Stomach (tissue), 8 donors: ENCODE measurements at regions not wholly inside any gene's neighbourhood (a gene's known extent, or its start where the extent isn't known, plus 50 kb on each side); places are given as distances from the start of the nearest gene placed in this dataset.

Experiments used
- DNase-seq, 2 donors: peaks; one replicate each; pipeline versions ENCODE4 v3.0.0 to v3.0.0-alpha.2; 2013 to 2019
- H3K27ac ChIP-seq, 5 donors: fragments of 200-600 bp in 4 of 5; sonication (generic) in 4 of 5; one replicate each; pipeline ENCODE4 v1.5.1; 2013 to 2019; ENCODE audit warnings: mild to moderate bottlenecking in 1 of 5, moderate library complexity in 1 of 5
- H3K27me3 ChIP-seq, 3 donors: fragments of 200-600 bp; sonication (generic); one replicate each; pipeline ENCODE4 v1.5.1; 2017 to 2019; ENCODE audit warnings: mixed run types in 1 of 3
- H3K36me3 ChIP-seq, 4 donors: fragments of 200-600 bp; sonication (generic); 1 replicate in 3 of 4; 2 replicates in 1 of 4; pipeline ENCODE4 v1.5.1; 2016 to 2019
- H3K4me1 ChIP-seq, 4 donors: fragments of 200-600 bp; sonication (generic); one replicate each; pipeline ENCODE4 v1.5.1; 2016 to 2019
- H3K4me3 ChIP-seq, 4 donors: fragments of 200-600 bp; sonication (generic) in 3 of 4; one replicate each; pipeline ENCODE4 v1.5.1; 2016 to 2019; ENCODE audit warnings: mild to moderate bottlenecking in 1 of 4
- H3K9me3 ChIP-seq, 4 donors: fragments of 200-600 bp; sonication (generic); one replicate each; pipeline ENCODE4 v1.5.1; 2016 to 2019
- CTCF ChIP-seq, 7 experiments: fragments of 450-650 bp in 4 of 7; fragments of 200-600 bp in 3 of 7; sonication (generic) in 3 of 7; IDR thresholded peaks; one replicate each; pipeline ENCODE4 v1.5.1; 2016 to 2019; ENCODE audit warnings: antibody characterized with exemption in 7 of 7, control low read depth in 2 of 7, mild to moderate bottlenecking in 1 of 7
- EP300 ChIP-seq: sonication (generic); formaldehyde crosslinking; IDR thresholded peaks from one replicate; pipeline ENCODE4 v1.6.1; 2017; ENCODE audit warnings: antibody characterized with exemption
- POLR2A ChIP-seq, 4 donors: fragments of 450-650 bp; IDR thresholded peaks; one replicate each; pipeline ENCODE4 v1.6.1; 2016; ENCODE audit warnings: antibody characterized with exemption in 4 of 4, control low read depth in 2 of 4, mild to moderate bottlenecking in 1 of 4, moderate library complexity in 1 of 4
- POLR2AphosphoS5 ChIP-seq, 3 donors: sonication (generic); formaldehyde crosslinking; IDR thresholded peaks; one replicate each; pipeline ENCODE4 v1.6.1; 2016; ENCODE audit warnings: antibody characterized with exemption in 3 of 3
- WGBS, 5 donors: extraction: QIAGEN DNeasy Blood & Tissue Kit in 3 of 5; methylation state at CpG; one replicate each; pipeline versions ENCODE4 v1.1.5 to v1.1.7; 2013 to 2018; 5-methylcytosine and 5-hydroxymethylcytosine counted together
- intact Hi-C: fragments of 100-400 bp; cut with DNase I; formaldehyde crosslinking; loops from one replicate; pipeline ENCODE4 v1.15.1; 2023; ENCODE audit warnings: low total_unique reads
- donor health status: healthy with polysubstance abuse.
- donor health status: Bipolar disorder and iron deficiency.
- donor health status: healthy.

GRCh38 chr15:97425596-97425995 is 534.9 kb upstream of the ARRDC4 start:
- Histone ChIP-seq H3K4me1 (no peaks in the 10 kb centered on the region), H3K9me3 (no peaks in the 10 kb centered on the region), H3K27ac (no peak overlapping the region), H3K36me3 (no peaks in the 10 kb centered on the region), H3K27me3 (no peaks in the 10 kb centered on the region), H3K4me3 (no peak overlapping the region)
- no peak for DNase-seq
- TF ChIP-seq POLR2A (IDR thresholded peaks at IDR 0.05), result no peak
- no peak for TF ChIP-seq EP300
- TF ChIP-seq CTCF (IDR thresholded peaks at IDR 0.05), result no peak
- TF ChIP-seq POLR2AphosphoS5 (IDR thresholded peaks at IDR 0.05), result no peak
- intact Hi-C loops, result no loop called here
- WGBS, 5 donors, result 71 to 85% (median 80%) methylated on average over 5 of the region's 5 CpGs

- intact Hi-C loops, result no loop called here
- Histone ChIP-seq H3K9me3 (no peaks in the 10 kb centered on the region), H3K4me3 (no peak overlapping the region), H3K36me3 (no peaks in the 10 kb centered on the region), H3K27me3 (no peaks in the 10 kb centered on the region), H3K4me1 (no peaks in the 10 kb centered on the region), H3K27ac (no peak overlapping the region)
- WGBS, 5 donors, result 38 to 49% (median 39%) methylated on average over 1 of the region's 1 CpG
- no peak for TF ChIP-seq POLR2AphosphoS5 (IDR thresholded peaks at IDR 0.05)
- TF ChIP-seq POLR2A (IDR thresholded peaks at IDR 0.05), result no peak
- TF ChIP-seq CTCF (IDR thresholded peaks at IDR 0.05), result no peak
- no peak for TF ChIP-seq EP300
- DNase-seq, result no peak
Observed at GRCh38 chr15:97443101-97443500, 517.4 kb upstream of the ARRDC4 start.

- no peaks in the 10 kb centered on the region for H3K36me3 ChIP-seq
- DNase-seq, result no peak
- H3K4me3 ChIP-seq, result no peak overlapping the region
- H3K4me1 ChIP-seq, result no peaks in the 10 kb centered on the region
- no peak for TF ChIP-seq POLR2A (IDR thresholded peaks at IDR 0.05)
- no peak for TF ChIP-seq POLR2AphosphoS5 (IDR thresholded peaks at IDR 0.05)
- no peak for TF ChIP-seq CTCF (IDR thresholded peaks at IDR 0.05)
- no peak for TF ChIP-seq EP300
- WGBS, 5 donors, result 58 to 70% (median 66%) methylated on average over 3 of the region's 3 CpGs
- peaks cover 0 to 12% (median 10%) of the 10 kb centered on the region in 4 donors for H3K9me3 ChIP-seq
- H3K27ac ChIP-seq, result no peak overlapping the region
- intact Hi-C loops, result no loop called here
- H3K27me3 ChIP-seq, result no peaks in the 10 kb centered on the region
Observed at GRCh38 chr15:97446138-97446537, 514.4 kb upstream of the ARRDC4 start.

GRCh38 chr15:97456521-97457202 is 503.8 kb upstream of the ARRDC4 start:
- 79 to 87% (median 85%) methylated on average over 7 of the region's 7 CpGs for WGBS, 5 donors
- H3K4me1 ChIP-seq, result peaks cover 0 to 3% (median 0%) of the 10 kb centered on the region in 4 donors
- TF ChIP-seq EP300 (no peak), POLR2AphosphoS5 (IDR thresholded peaks at IDR 0.05) (no peak), CTCF (IDR thresholded peaks at IDR 0.05) (no peak), POLR2A (IDR thresholded peaks at IDR 0.05) (no peak)

More at GRCh38 chr15:97456521-97457202, 503.8 kb upstream of the ARRDC4 start:
- Histone ChIP-seq H3K4me3 (no peak overlapping the region), H3K9me3 (no peaks in the 10 kb centered on the region), H3K36me3 (no peaks in the 10 kb centered on the region), H3K27ac (no peak overlapping the region), H3K27me3 (no peaks in the 10 kb centered on the region)
- intact Hi-C loops, result no loop called here
- DNase-seq, result no peak
